ENCODE measurements at regions not wholly inside any gene's neighbourhood (a gene's known extent, or its start where the extent isn't known, plus 50 kb on each side); places are given as distances from the start of the nearest gene placed in this dataset.

GRCh38 chr12:124392667-124393413 lies 97.9 kb downstream of the RFLNA start:
- Histone ChIP-seq H3K27me3 (replicated peaks; ENCODE audit: insufficient read depth, low read length) (no peaks in the 10 kb centered on the region), H3K27ac (ENCODE audit: low read length) (no peak overlapping the region), H3K9me3 (replicated peaks; ENCODE audit: insufficient read depth, low read length) (no peaks in the 10 kb centered on the region), H3K4me3 (ENCODE audit: low read length) (no peak overlapping the region), H3K79me2 (ENCODE audit: low read length) (no peaks in the 10 kb centered on the region), H3K9me2 (replicated peaks; ENCODE audit: insufficient read depth, low read length) (no peaks in the 10 kb centered on the region), H2AFZ (ENCODE audit: low read length) (no peak overlapping the region), H3K4me1 (ENCODE audit: low read length) (peaks cover 18% of the 10 kb centered on the region), H4K20me1 (ENCODE audit: insufficient read depth, low read length) (no peaks in the 10 kb centered on the region), H3K4me2 (ENCODE audit: low read depth, low read length) (no peak overlapping the region), H3F3A (ENCODE audit: insufficient read depth, low read length) (peaks cover 6% of the 10 kb centered on the region), H3K9ac (ENCODE audit: low read length) (no peak overlapping the region), H3K36me3 (replicated peaks; ENCODE audit: insufficient read depth, low read length) (no peaks in the 10 kb centered on the region)
- no peak for TF ChIP-seq CTCF (IDR thresholded peaks at IDR 0.05; ENCODE audit: low read length)
- TF ChIP-seq EZH2phosphoT487 (IDR thresholded peaks at IDR 0.05; ENCODE audit: low read length), result no peak
- TF ChIP-seq EZH2 (optimal IDR thresholded peaks at IDR 0.05; ENCODE audit: low read depth, low read length), result no peak
- DNase-seq, result no peak

GRCh38 chr12:124392271-124392666 lies 97.4 kb downstream of the RFLNA start:
- Histone ChIP-seq H3K27ac (ENCODE audit: low read length) (peak overlapping the region; percentile 66; the same call in 1 of the 2 replicates), H3K79me2 (ENCODE audit: low read length) (0 out of 2 replicates have a peak, but pooled peaks cover 3% of the 10 kb centered on the region), H4K20me1 (ENCODE audit: insufficient read depth, low read length) (no peaks in the 10 kb centered on the region), H3K9me3 (replicated peaks; ENCODE audit: insufficient read depth, low read length) (no peaks in the 10 kb centered on the region), H3K9ac (ENCODE audit: low read length) (no peak overlapping the region), H3K36me3 (replicated peaks; ENCODE audit: insufficient read depth, low read length) (no peaks in the 10 kb centered on the region), H2AFZ (ENCODE audit: low read length) (no peak overlapping the region), H3K27me3 (replicated peaks; ENCODE audit: insufficient read depth, low read length) (no peaks in the 10 kb centered on the region), H3K4me2 (ENCODE audit: low read depth, low read length) (peak overlapping the region; percentile 47; the same call in 1 of the 2 replicates), H3K4me1 (ENCODE audit: low read length) (peaks cover 18% of the 10 kb centered on the region), H3K9me2 (replicated peaks; ENCODE audit: insufficient read depth, low read length) (no peaks in the 10 kb centered on the region), H3K4me3 (ENCODE audit: low read length) (no peak overlapping the region), H3F3A (ENCODE audit: insufficient read depth, low read length) (peaks cover 6% of the 10 kb centered on the region)
- TF ChIP-seq EZH2 (optimal IDR thresholded peaks at IDR 0.05; ENCODE audit: low read depth, low read length) (no peak), CTCF (IDR thresholded peaks at IDR 0.05; ENCODE audit: low read length) (no peak), EZH2phosphoT487 (IDR thresholded peaks at IDR 0.05; ENCODE audit: low read length) (no peak)
- DNase-seq, result no peak

DNA sequence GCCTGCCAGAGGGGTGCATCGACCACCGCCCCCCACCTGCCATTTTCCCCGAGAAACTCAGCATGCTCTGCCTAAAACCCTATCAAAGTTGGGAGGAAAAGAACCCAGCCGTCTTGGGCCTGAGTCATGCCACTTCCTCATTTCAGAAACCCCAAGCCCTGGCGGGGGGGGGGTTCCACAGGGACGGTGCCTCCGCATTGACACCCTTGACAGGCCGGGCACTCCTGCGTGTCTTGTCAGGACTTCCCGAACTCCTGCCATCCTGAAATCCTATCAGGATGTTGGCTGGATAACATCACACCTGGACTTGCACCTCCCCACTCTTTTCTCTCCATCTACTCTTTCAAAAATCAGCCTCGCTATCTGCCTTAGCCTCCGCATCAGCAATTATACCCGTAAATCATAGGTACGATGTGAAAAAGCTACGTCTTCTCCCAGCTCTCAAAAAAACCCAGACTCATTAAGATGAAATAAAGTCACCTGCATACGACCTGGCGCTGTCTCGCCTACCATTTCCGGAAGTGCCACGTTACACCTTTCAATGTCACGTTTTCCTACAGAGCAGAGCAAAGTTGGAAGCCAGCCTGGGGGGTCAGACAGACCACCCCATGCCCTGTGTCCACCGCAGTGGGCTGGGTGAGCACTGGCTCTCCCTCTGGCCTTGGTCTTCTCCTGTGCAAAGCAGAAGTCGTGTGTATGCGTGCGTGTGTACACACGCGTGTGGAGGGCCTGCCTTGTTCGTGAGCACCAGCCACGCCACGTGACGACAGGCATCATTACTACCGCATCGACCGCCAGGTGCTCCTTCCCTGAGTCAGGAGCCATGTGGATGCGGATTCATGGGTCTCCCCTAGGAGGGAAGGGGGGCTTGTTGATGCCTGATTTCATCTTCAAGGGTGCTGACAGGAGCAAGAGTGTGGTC lies 96.7 kb downstream of the RFLNA start:
- H3K4me3 ChIP-seq (ENCODE audit: low read length), result no peak overlapping the region; the same call in 1 of the 2 replicates
- TF ChIP-seq CTCF (IDR thresholded peaks at IDR 0.05; ENCODE audit: low read length) (no peak), EZH2phosphoT487 (IDR thresholded peaks at IDR 0.05; ENCODE audit: low read length) (no peak), EZH2 (optimal IDR thresholded peaks at IDR 0.05; ENCODE audit: low read depth, low read length) (no peak)

More for the DNA sequence above, 96.7 kb downstream of the RFLNA start:
- DNase-seq, result peak; percentile 18
- Histone ChIP-seq H4K20me1 (ENCODE audit: insufficient read depth, low read length) (no peaks in the 10 kb centered on the region), H3K9ac (ENCODE audit: low read length) (no peak overlapping the region), H3F3A (ENCODE audit: insufficient read depth, low read length) (peaks cover 6% of the 10 kb centered on the region), H2AFZ (ENCODE audit: low read length) (no peak overlapping the region), H3K27me3 (replicated peaks; ENCODE audit: insufficient read depth, low read length) (no peaks in the 10 kb centered on the region), H3K27ac (ENCODE audit: low read length) (peak overlapping the region; percentile 66; the same call in 1 of the 2 replicates), H3K79me2 (ENCODE audit: low read length) (0 out of 2 replicates have a peak, but pooled peaks cover 4% of the 10 kb centered on the region), H3K9me3 (replicated peaks; ENCODE audit: insufficient read depth, low read length) (no peaks in the 10 kb centered on the region), H3K4me1 (ENCODE audit: low read length) (peaks cover 18% of the 10 kb centered on the region), H3K9me2 (replicated peaks; ENCODE audit: insufficient read depth, low read length) (no peaks in the 10 kb centered on the region), H3K36me3 (replicated peaks; ENCODE audit: insufficient read depth, low read length) (no peaks in the 10 kb centered on the region), H3K4me2 (ENCODE audit: low read depth, low read length) (peak overlapping the region; percentile 47)
